NCI-H2081 treated with DMSO at 0.1 percent for 48 hours (cell line): ENCODE measurements at regions not wholly inside any gene's neighbourhood (a gene's known extent, or its start where the extent isn't known, plus 50 kb on each side); places are given as distances from the start of the nearest gene placed in this dataset.

Experiments used
- DNase-seq: peaks from one replicate; lab custom pipeline; 2025; lab: John Stamatoyannopoulos, UW

- DNase-seq: no peak
Observed at GRCh38 chr6:4560221-4561077, 215.8 kb upstream of the CDYL start.

GRCh38 chr6:4559281-4559875 is 216.8 kb upstream of the CDYL start:
- no peak for DNase-seq

GRCh38 chr6:4554645-4555044 is 221.6 kb upstream of the CDYL start:
- DNase-seq: no peak

- DNase-seq: no peak
Observed at GRCh38 chr6:4553387-4553786, 222.8 kb upstream of the CDYL start.

GRCh38 chr6:4550227-4550597 is 226.0 kb upstream of the CDYL start:
- DNase-seq: no peak

GRCh38 chr6:4549556-4550226 is 226.5 kb upstream of the CDYL start:
- DNase-seq: no peak

GRCh38 chr6:4545893-4546292 is 230.3 kb upstream of the CDYL start:
- DNase-seq: no peak

- DNase-seq: no peak
Observed at GRCh38 chr6:4543596-4543995, 232.6 kb upstream of the CDYL start.

- no peak for DNase-seq
Observed at GRCh38 chr6:4533576-4533975, 242.6 kb upstream of the CDYL start.

- DNase-seq: no peak
Observed at GRCh38 chr6:4531406-4531805, 244.8 kb upstream of the CDYL start.

GRCh38 chr6:4522453-4522852 is 253.8 kb upstream of the CDYL start:
- no peak for DNase-seq

- no peak for DNase-seq
Observed at GRCh38 chr6:4521070-4521469, 255.1 kb upstream of the CDYL start.

- DNase-seq: no peak
Observed at GRCh38 chr6:4518506-4518905, 257.7 kb upstream of the CDYL start.

GRCh38 chr6:4516206-4516605 is 260.0 kb upstream of the CDYL start:
- DNase-seq: no peak

GRCh38 chr6:4513561-4513960 is 262.6 kb upstream of the CDYL start:
- DNase-seq: no peak

- no peak for DNase-seq
Observed at GRCh38 chr6:4512051-4512471, 264.1 kb upstream of the CDYL start.

- DNase-seq: no peak
Observed at GRCh38 chr6:4511641-4512020, 264.6 kb upstream of the CDYL start.

GRCh38 chr6:4510906-4511640 is 265.1 kb upstream of the CDYL start:
- no peak for DNase-seq

GRCh38 chr6:4510317-4510716 is 265.9 kb upstream of the CDYL start:
- DNase-seq: no peak

GRCh38 chr6:4509506-4509905 is 266.7 kb upstream of the CDYL start:
- no peak for DNase-seq

GRCh38 chr6:4506792-4507191 is 269.4 kb upstream of the CDYL start:
- no peak for DNase-seq

GRCh38 chr6:4506223-4506622 is 270.0 kb upstream of the CDYL start:
- DNase-seq: no peak

- DNase-seq: no peak
Observed at GRCh38 chr6:4504700-4505099, 271.5 kb upstream of the CDYL start.
